HUES64 (cell line): ENCODE measurements at regions not wholly inside any gene's neighbourhood (a gene's known extent, or its start where the extent isn't known, plus 50 kb on each side); places are given as distances from the start of the nearest gene placed in this dataset.

Source experiments
- H3K27ac ChIP-seq: 2 replicates; pipeline ENCODE4 v1.7.0; 2013; ENCODE audit warnings: low read depth, low read length, inconsistent platforms
- H3K27me3 ChIP-seq: 2 replicates; pipeline ENCODE4 v1.6.1; 2013; ENCODE audit warnings: mild to moderate bottlenecking, low read length; ENCODE audit not compliant: insufficient read depth
- H3K36me3 ChIP-seq: 2 replicates; pipeline ENCODE4 v1.6.1; 2013; ENCODE audit warnings: mild to moderate bottlenecking, low read length; ENCODE audit not compliant: insufficient read depth
- H3K4me1 ChIP-seq: 2 replicates; pipeline ENCODE4 v1.6.1; 2013; ENCODE audit warnings: mild to moderate bottlenecking, low read length, moderate library complexity; ENCODE audit not compliant: insufficient read depth
- H3K4me3 ChIP-seq: 2 replicates; pipeline ENCODE4 v1.5.1; 2013; ENCODE audit warnings: mild to moderate bottlenecking, low read length, moderate library complexity
- H3K9ac ChIP-seq: 2 replicates; pipeline ENCODE4 v1.6.1; 2013; ENCODE audit warnings: mild to moderate bottlenecking, low read depth, low read length
- H3K9me3 ChIP-seq: 2 replicates; pipeline ENCODE4 v1.6.1; 2013; ENCODE audit warnings: low read depth, low read length; ENCODE audit not compliant: insufficient read depth
- WGBS: fragments of 150-250, 120-280 bp; methylation state at CpG from one replicate; pipeline ENCODE4 v1.1.7; 2013; ENCODE audit warnings: missing lambda C conversion rate; 5-methylcytosine and 5-hydroxymethylcytosine counted together

- Histone ChIP-seq H3K4me1 (peaks cover 17% of the 10 kb centered on the region; the same call in 1 of the 2 replicates), H3K4me3 (no peak overlapping the region), H3K36me3 (no peaks in the 10 kb centered on the region), H3K27me3 (no peaks in the 10 kb centered on the region), H3K27ac (no peak overlapping the region), H3K9ac (no peak overlapping the region), H3K9me3 (no peaks in the 10 kb centered on the region)
- WGBS = 87% methylated on average over 4 of the region's 4 CpGs
Measured at GRCh38 chr1:164226977-164227376, 332.0 kb upstream of the PBX1 start.

GRCh38 chr1:164228928-164229327, 330.1 kb upstream of the PBX1 start:
- Histone ChIP-seq H3K4me1 (peaks cover 17% of the 10 kb centered on the region; the same call in 1 of the 2 replicates), H3K4me3 (no peak overlapping the region), H3K27me3 (no peaks in the 10 kb centered on the region), H3K9ac (no peak overlapping the region), H3K36me3 (no peaks in the 10 kb centered on the region), H3K9me3 (no peaks in the 10 kb centered on the region), H3K27ac (no peak overlapping the region)
- 93% methylated on average over 6 of the region's 6 CpGs for WGBS

- WGBS = 95% methylated on average over 3 of the region's 3 CpGs
- Histone ChIP-seq H3K4me3 (no peak overlapping the region), H3K4me1 (0 out of 2 replicates have a peak, but pooled peaks cover under 1% of the 10 kb centered on the region)
Measured at GRCh38 chr1:164233149-164233548, 325.8 kb upstream of the PBX1 start.

GRCh38 chr1:164240081-164240480, 318.9 kb upstream of the PBX1 start:
- Histone ChIP-seq H3K27ac (no peak overlapping the region), H3K9me3 (no peaks in the 10 kb centered on the region), H3K4me3 (no peak overlapping the region), H3K9ac (no peak overlapping the region), H3K36me3 (no peaks in the 10 kb centered on the region), H3K4me1 (no peaks in the 10 kb centered on the region), H3K27me3 (no peaks in the 10 kb centered on the region)
- 73% methylated on average over 4 of the region's 4 CpGs for WGBS

More at GRCh38 chr1:164233149-164233548, 325.8 kb upstream of the PBX1 start:
- peaks cover 3% of the 10 kb centered on the region; the same call in 1 of the 2 replicates for H3K9me3 ChIP-seq
- H3K36me3 ChIP-seq = no peaks in the 10 kb centered on the region
- no peaks in the 10 kb centered on the region for H3K27me3 ChIP-seq
- H3K9ac ChIP-seq = no peak overlapping the region
- no peak overlapping the region for H3K27ac ChIP-seq

- Histone ChIP-seq H3K9me3 (peaks cover under 1% of the 10 kb centered on the region; the same call in 1 of the 2 replicates), H3K27me3 (no peaks in the 10 kb centered on the region), H3K4me1 (no peaks in the 10 kb centered on the region), H3K9ac (no peak overlapping the region), H3K27ac (no peak overlapping the region), H3K36me3 (no peaks in the 10 kb centered on the region), H3K4me3 (no peak overlapping the region)
Measured at GRCh38 chr1:164250365-164250764, 308.6 kb upstream of the PBX1 start.

GRCh38 chr1:164256456-164256855, 302.5 kb upstream of the PBX1 start:
- WGBS = 95% methylated on average over 1 of the region's 3 CpGs
- Histone ChIP-seq H3K27me3 (no peaks in the 10 kb centered on the region), H3K4me3 (no peak overlapping the region), H3K9ac (no peak overlapping the region), H3K4me1 (no peaks in the 10 kb centered on the region), H3K9me3 (peaks cover 11% of the 10 kb centered on the region), H3K27ac (no peak overlapping the region), H3K36me3 (no peaks in the 10 kb centered on the region)

- 89% methylated on average over 2 of the region's 2 CpGs for WGBS
- H3K27ac ChIP-seq = no peak overlapping the region
- no peak overlapping the region for H3K4me3 ChIP-seq
- no peaks in the 10 kb centered on the region for H3K36me3 ChIP-seq
- no peaks in the 10 kb centered on the region for H3K9me3 ChIP-seq
- H3K9ac ChIP-seq = no peak overlapping the region
- no peaks in the 10 kb centered on the region for H3K4me1 ChIP-seq
- no peaks in the 10 kb centered on the region for H3K27me3 ChIP-seq
Measured at GRCh38 chr1:164261691-164262240, 297.2 kb upstream of the PBX1 start.

GRCh38 chr1:164263540-164263939, 295.4 kb upstream of the PBX1 start:
- 98% methylated on average over 3 of the region's 3 CpGs for WGBS
- Histone ChIP-seq H3K27me3 (no peaks in the 10 kb centered on the region), H3K27ac (no peak overlapping the region), H3K36me3 (no peaks in the 10 kb centered on the region), H3K9me3 (no peaks in the 10 kb centered on the region), H3K4me3 (no peak overlapping the region), H3K9ac (no peak overlapping the region), H3K4me1 (no peaks in the 10 kb centered on the region)

- Histone ChIP-seq H3K4me3 (no peak overlapping the region), H3K9me3 (no peaks in the 10 kb centered on the region), H3K9ac (no peak overlapping the region), H3K27ac (no peak overlapping the region), H3K4me1 (no peaks in the 10 kb centered on the region), H3K36me3 (no peaks in the 10 kb centered on the region), H3K27me3 (no peaks in the 10 kb centered on the region)
- 88% methylated on average over 1 of the region's 2 CpGs for WGBS
Measured at GRCh38 chr1:164265232-164265631, 293.8 kb upstream of the PBX1 start.

GRCh38 chr1:164272156-164272555, 286.8 kb upstream of the PBX1 start:
- Histone ChIP-seq H3K4me1 (no peaks in the 10 kb centered on the region), H3K36me3 (no peaks in the 10 kb centered on the region), H3K9ac (no peak overlapping the region), H3K27ac (no peak overlapping the region), H3K27me3 (no peaks in the 10 kb centered on the region), H3K4me3 (no peak overlapping the region), H3K9me3 (peaks cover 9% of the 10 kb centered on the region; the same call in 1 of the 2 replicates)

GRCh38 chr1:164296172-164296571, 262.8 kb upstream of the PBX1 start:
- Histone ChIP-seq H3K27ac (no peak overlapping the region), H3K4me1 (0 out of 2 replicates have a peak, but pooled peaks cover 4% of the 10 kb centered on the region), H3K27me3 (peaks cover 61% of the 10 kb centered on the region), H3K9ac (no peak overlapping the region), H3K4me3 (no peak overlapping the region), H3K36me3 (no peaks in the 10 kb centered on the region), H3K9me3 (no peaks in the 10 kb centered on the region)
- 89% methylated on average over 6 of the region's 7 CpGs for WGBS

GRCh38 chr1:164308101-164308500, 250.9 kb upstream of the PBX1 start:
- Histone ChIP-seq H3K4me3 (no peak overlapping the region), H3K27ac (no peak overlapping the region)

More at GRCh38 chr1:164308101-164308500, 250.9 kb upstream of the PBX1 start:
- no peaks in the 10 kb centered on the region for H3K36me3 ChIP-seq
- no peaks in the 10 kb centered on the region for H3K9me3 ChIP-seq
- no peaks in the 10 kb centered on the region; the same call in 1 of the 2 replicates for H3K27me3 ChIP-seq
- no peak overlapping the region for H3K9ac ChIP-seq
- peaks cover 17% of the 10 kb centered on the region for H3K4me1 ChIP-seq
